ENCODE measurements at regions not wholly inside any gene's neighbourhood (a gene's known extent, or its start where the extent isn't known, plus 50 kb on each side); places are given as distances from the start of the nearest gene placed in this dataset.

DNA sequence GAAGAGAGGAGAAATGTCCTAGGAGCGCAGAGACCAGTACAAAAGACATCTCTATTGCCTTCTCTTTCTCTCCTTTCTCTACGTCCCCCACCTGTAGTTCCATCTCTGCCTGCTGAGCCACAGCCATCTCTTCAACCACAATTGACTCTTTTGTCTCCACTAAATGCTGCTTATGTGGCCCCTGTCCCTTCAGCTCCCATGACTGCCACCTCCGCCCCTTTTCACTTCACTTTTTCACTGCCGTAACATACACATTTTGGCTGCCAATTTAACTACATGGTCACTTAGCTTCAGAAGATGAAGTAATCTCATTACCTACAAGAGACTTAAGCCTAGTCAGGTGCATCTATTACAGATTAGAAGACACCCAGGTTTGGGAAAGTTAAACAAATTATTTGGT, 81.9 kb downstream of the MZT1 start:
- TF ChIP-seq EZH2 (IDR thresholded peaks at IDR 0.05) = no peak
- TF ChIP-seq, protein P1, sequence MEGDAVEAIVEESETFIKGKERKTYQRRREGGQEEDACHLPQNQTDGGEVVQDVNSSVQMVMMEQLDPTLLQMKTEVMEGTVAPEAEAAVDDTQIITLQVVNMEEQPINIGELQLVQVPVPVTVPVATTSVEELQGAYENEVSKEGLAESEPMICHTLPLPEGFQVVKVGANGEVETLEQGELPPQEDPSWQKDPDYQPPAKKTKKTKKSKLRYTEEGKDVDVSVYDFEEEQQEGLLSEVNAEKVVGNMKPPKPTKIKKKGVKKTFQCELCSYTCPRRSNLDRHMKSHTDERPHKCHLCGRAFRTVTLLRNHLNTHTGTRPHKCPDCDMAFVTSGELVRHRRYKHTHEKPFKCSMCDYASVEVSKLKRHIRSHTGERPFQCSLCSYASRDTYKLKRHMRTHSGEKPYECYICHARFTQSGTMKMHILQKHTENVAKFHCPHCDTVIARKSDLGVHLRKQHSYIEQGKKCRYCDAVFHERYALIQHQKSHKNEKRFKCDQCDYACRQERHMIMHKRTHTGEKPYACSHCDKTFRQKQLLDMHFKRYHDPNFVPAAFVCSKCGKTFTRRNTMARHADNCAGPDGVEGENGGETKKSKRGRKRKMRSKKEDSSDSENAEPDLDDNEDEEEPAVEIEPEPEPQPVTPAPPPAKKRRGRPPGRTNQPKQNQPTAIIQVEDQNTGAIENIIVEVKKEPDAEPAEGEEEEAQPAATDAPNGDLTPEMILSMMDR (IDR thresholded peaks at IDR 0.05) = no peak
- TF ChIP-seq EZH2phosphoT487 (IDR thresholded peaks at IDR 0.05) = no peak
